Activated CD4-positive, alpha-beta memory T cell treated with anti-CD3 and anti-CD28 coated beads, Interleukin-2, amount 10 ng/mL, durations not matched to agents 7 days and 5 days (primary cell): ENCODE measurements at regions not wholly inside any gene's neighbourhood (a gene's known extent, or its start where the extent isn't known, plus 50 kb on each side); places are given as distances from the start of the nearest gene placed in this dataset.

Source experiments
- CTCF ChIA-PET: fragments of 350-600 bp; sonication (Branson Sonifier 250); formaldehyde crosslinking; loops from one replicate; lab custom pipeline; 2021; ENCODE audit warnings: antibody characterized with exemption, inconsistent platforms; lab: Charles Lee
- POLR2A ChIA-PET: fragments of 350-600 bp; sonication (Branson Sonifier 250); formaldehyde crosslinking; loops from one replicate; lab custom pipeline; 2021; ENCODE audit warnings: antibody characterized with exemption; lab: Charles Lee
- DNase-seq: peaks from one replicate; pipeline ENCODE4 v3.0.0-alpha.2; 2020
- H3K27ac Mint-ChIP-seq: one replicate; pipeline ENCODE4 v1.8.0; 2021; ENCODE audit warnings: mild to moderate bottlenecking, mixed read lengths
- H3K27me3 Mint-ChIP-seq: one replicate; pipeline ENCODE4 v1.8.0; 2021; ENCODE audit warnings: mixed read lengths
- H3K36me3 Mint-ChIP-seq: one replicate; pipeline ENCODE4 v1.8.0; 2021; ENCODE audit warnings: low read depth, mixed read lengths
- H3K4me1 Mint-ChIP-seq: one replicate; pipeline ENCODE4 v1.8.0; 2021; ENCODE audit warnings: mixed read lengths
- H3K4me3 Mint-ChIP-seq: one replicate; pipeline ENCODE4 v1.8.0; 2021; ENCODE audit warnings: mild to moderate bottlenecking, mixed read lengths
- H3K9me3 Mint-ChIP-seq: one replicate; pipeline ENCODE4 v1.8.0; 2021; ENCODE audit warnings: mixed read lengths

DNA sequence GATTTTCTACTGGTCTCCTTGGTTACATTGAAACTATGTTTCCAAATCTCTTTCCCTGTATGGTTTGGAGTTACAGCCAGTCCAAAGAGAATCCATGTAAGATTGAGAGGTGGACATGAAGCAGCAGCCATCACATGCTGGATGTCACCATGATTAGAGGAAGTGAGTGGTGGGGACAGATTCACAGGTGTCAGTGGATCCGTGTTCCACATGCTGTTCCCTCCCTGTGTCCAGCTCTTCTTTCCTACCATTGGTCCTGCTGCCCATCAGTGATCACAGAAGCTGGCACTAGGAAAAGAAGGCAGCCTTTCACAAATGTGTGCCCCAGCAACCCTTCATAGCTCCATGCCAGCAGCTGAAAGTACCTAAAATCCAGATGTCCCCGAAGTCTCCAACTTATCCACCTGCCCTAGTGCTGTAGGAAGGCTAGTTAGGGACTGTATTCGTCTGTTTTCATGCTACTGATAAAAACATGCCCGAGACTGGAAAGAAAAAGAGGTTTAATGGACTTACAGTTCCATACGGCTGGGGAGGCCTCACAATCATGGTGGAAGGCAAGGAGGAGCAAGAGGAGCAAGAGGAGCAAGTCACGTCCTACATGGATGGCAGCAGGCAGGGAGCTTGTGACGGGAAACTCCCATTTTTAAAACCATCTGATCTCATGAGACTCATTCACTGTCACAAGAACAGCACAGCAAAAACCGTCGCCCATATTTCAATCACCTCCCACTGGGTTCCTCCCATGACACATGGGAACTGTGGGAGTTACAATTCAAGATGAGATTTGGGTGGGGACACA, 207.5 kb downstream of the INSIG2 start:
- H3K27ac Mint-ChIP-seq = no peak overlapping the region
- peaks cover 39% of the 10 kb centered on the region for H3K27me3 Mint-ChIP-seq

DNA sequence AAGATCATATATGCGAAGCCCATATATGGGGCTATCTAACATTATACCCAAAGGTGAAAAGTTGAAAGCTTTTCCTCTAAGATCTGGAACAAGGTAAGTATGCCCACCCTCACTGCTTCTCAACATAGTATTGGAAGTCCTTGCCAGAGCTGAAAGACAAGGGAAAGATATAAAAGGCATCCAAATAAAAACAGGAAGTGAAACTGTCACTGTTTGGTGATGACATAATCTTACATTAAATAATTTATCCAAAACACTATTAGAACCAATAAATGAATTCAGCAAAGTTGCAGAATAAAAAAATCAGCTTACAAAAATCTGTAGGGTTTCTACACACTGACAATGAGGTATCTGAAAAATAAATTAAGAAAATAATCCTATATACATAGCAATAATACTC, 205.8 kb downstream of the INSIG2 start:
- ChIA-PET POLR2A (no interaction called here), CTCF (no interaction called here)
- H3K36me3 Mint-ChIP-seq = no peaks in the 10 kb centered on the region
- H3K4me1 Mint-ChIP-seq = no peaks in the 10 kb centered on the region
- H3K9me3 Mint-ChIP-seq = no peaks in the 10 kb centered on the region
- H3K27ac Mint-ChIP-seq = no peak overlapping the region
- H3K4me3 Mint-ChIP-seq = no peak overlapping the region
- H3K27me3 Mint-ChIP-seq = peaks cover 35% of the 10 kb centered on the region
- DNase-seq = no peak

More for the DNA sequence above, 207.5 kb downstream of the INSIG2 start:
- DNase-seq = no peak
- Mint-ChIP-seq H3K9me3 (no peaks in the 10 kb centered on the region), H3K4me1 (no peaks in the 10 kb centered on the region), H3K4me3 (no peak overlapping the region), H3K36me3 (no peaks in the 10 kb centered on the region)
- ChIA-PET POLR2A (no interaction called here), CTCF (no interaction called here)

DNA sequence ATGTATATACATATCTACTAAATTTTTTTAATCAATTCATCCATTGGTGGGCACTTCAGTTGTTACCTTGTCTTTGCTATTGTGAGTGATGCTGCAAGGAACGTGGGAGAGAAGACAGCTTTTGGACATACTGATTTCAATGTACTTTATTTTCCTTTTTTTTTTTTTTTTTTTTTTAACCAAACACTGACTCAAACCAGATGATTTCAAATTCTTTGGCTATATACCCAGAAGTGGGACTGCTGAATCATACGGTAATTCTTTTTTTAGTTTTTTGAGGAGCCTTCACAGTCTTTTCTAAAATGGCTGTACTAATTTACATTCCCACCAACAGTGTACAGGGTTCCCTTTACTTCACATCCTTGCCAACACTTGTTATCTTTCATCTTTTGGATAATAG, 204.7 kb downstream of the INSIG2 start:
- Mint-ChIP-seq H3K9me3 (no peaks in the 10 kb centered on the region), H3K4me1 (no peaks in the 10 kb centered on the region), H3K27me3 (peaks cover 32% of the 10 kb centered on the region), H3K27ac (no peak overlapping the region), H3K4me3 (no peak overlapping the region), H3K36me3 (no peaks in the 10 kb centered on the region)
- no peak for DNase-seq
- POLR2A ChIA-PET = no interaction called here
- CTCF ChIA-PET = no interaction called here

DNA sequence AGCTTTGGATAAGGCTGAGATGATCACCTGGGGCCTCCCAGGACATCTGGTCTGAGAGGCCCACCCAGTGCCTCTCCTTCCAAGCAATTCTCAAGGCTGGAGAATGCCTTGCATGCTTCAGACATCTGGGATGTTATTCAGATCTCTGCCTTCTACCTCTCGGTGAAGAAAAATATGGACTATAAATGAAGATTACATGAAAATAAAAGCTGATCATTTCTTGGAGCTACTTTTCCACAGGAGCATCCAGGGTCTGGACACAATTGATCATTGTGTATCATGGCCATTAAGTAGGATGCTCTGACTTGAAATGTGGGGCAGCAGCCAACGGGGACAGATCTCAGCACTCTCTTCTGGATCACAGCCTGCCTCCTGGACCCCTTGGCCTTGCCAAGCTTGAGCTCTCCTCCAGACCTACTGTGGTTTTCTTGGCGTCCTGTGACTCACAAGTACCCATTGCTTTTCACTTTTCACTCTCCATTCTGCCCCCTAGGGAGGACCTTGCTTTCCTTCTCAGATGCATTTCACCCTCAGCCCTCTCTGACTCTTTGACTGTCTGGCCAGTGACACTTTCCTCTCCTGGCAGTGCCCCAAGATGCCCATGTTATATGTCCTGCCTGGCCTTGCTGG, 203.1 kb downstream of the INSIG2 start:
- Mint-ChIP-seq H3K4me1 (no peaks in the 10 kb centered on the region), H3K27ac (no peak overlapping the region), H3K4me3 (no peak overlapping the region), H3K27me3 (peaks cover 25% of the 10 kb centered on the region), H3K9me3 (no peaks in the 10 kb centered on the region), H3K36me3 (no peaks in the 10 kb centered on the region)
- ChIA-PET POLR2A (no interaction called here), CTCF (no interaction called here)
- no peak for DNase-seq

DNA sequence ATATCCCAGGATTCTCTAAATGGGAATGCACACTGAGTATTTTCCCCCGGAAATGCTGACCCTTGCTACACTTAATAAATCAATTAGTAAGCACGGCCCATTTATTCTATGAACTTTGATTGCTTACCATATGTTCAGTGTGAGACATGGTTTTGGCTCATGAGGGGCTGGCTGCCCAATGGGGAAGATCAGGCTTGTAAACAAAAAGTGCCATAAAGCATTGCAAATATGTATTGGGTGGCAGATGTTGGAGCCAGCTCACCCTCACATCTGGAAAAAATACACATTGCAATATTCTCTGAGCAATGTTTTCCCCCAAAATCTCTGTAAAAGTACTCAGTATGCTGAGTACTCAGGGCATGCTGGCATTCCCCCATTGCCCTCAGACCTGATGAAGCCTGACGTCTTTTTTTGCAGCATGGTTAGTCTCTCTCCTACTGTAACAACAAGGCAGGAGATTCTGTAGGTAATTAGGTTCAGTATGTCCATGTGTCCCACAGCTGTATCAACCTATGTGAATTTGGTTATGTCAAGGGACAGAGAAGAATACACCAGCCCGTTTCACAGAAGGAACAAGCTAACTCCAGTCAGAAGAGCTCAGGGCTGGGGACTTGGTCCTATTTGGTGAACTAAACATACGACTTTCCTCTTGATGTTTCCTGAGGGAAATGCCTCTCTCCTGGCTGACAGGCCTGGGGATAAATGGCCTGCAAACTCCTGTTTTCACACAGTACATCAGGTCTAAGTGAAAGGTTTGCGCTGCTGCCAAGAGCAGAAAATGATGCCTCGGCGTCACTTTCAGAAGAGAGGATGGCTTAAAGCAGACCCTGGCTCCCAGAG, 202.4 kb downstream of the INSIG2 start:
- ChIA-PET POLR2A (no interaction called here), CTCF (no interaction called here)
- Mint-ChIP-seq H3K4me1 (no peaks in the 10 kb centered on the region), H3K4me3 (no peak overlapping the region), H3K27me3 (peaks cover 17% of the 10 kb centered on the region), H3K9me3 (no peaks in the 10 kb centered on the region), H3K27ac (no peak overlapping the region), H3K36me3 (no peaks in the 10 kb centered on the region)
- no peak for DNase-seq

DNA sequence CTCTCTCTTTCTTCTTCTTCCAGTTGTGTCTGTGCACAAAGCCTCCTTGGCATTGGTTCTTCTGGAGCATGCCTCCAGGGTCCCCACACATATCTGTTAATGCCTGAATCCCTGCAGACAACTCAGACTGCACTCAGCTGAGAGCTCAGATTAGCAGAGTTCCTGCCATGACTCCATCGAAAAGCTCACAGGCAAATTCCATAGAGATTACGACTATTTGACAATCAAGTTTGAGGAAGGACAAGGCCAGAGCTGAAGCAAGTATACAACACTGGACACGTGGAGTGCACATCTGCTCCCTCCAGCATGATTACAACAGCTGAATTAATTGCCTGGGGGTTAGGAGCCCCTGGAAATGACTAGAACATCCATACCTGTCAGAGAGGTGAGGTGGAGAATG, 190.7 kb downstream of the INSIG2 start:
- POLR2A ChIA-PET = no interaction called here
- Mint-ChIP-seq H3K4me1 (peaks cover 4% of the 10 kb centered on the region), H3K4me3 (no peak overlapping the region), H3K9me3 (no peaks in the 10 kb centered on the region), H3K27me3 (peaks cover 31% of the 10 kb centered on the region), H3K36me3 (no peaks in the 10 kb centered on the region), H3K27ac (no peak overlapping the region)
- CTCF ChIA-PET = no interaction called here
- DNase-seq = no peak

DNA sequence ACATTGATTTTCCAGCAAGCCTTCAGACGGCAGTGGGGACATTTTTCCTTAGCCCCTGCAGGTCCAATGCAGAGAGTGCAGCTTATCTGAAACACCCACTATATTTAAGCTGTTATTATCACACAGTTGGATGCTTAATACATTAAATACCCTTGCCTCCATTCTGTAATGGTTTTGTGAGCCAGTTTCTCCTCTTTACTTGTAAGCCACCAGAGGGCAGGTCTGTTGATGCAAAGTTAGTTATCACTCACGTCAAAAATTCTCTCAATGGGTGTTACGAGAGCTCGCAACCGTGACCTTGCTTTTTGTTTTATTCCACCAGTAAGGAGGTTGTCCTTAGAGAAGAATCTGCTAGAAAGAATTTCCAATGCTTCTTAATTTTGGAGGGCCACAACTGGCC, 189.8 kb downstream of the INSIG2 start:
- H3K4me1 Mint-ChIP-seq = peaks cover 4% of the 10 kb centered on the region
- peaks cover 31% of the 10 kb centered on the region for H3K27me3 Mint-ChIP-seq
- no peaks in the 10 kb centered on the region for H3K36me3 Mint-ChIP-seq
- H3K27ac Mint-ChIP-seq = no peak overlapping the region
- no peak for DNase-seq
- POLR2A ChIA-PET = no interaction called here
- CTCF ChIA-PET = no interaction called here
- no peaks in the 10 kb centered on the region for H3K9me3 Mint-ChIP-seq
- H3K4me3 Mint-ChIP-seq = no peak overlapping the region

DNA sequence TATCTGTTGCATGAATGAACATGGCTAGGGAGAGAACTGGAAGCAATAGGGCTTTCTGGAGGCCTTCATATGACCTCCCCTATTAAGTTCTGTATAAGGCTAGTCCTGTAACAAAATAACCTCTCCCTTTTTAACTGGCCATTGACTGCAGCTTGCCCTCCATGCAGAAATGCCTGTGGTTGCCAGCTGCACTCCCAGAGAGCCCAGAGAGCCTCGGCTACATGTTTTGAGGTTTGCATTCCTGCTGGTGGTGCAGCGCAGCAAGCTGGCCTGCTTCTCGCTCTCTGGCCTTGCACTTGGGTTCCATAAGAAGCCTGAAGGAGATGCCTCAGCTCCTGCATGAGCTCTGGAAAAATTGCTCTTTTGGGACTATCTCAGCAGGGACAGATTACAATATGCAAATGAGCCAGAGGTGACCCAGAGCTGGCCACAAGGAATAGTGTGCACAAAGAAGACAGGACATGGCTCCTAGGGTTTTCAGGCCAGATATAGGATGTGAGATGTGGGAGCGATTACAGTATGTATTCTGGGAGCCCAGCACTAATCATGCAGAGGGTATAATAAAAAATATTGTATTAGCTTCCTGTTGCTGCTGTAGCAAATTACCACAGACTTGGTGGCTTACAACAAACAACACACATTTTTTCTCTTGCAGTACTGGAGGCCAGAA, 186.7 kb downstream of the INSIG2 start:
- peaks cover 4% of the 10 kb centered on the region for H3K4me1 Mint-ChIP-seq
- H3K36me3 Mint-ChIP-seq = no peaks in the 10 kb centered on the region
- H3K4me3 Mint-ChIP-seq = no peak overlapping the region
- DNase-seq = no peak
- peaks cover 13% of the 10 kb centered on the region for H3K27me3 Mint-ChIP-seq
- CTCF ChIA-PET = interaction anchor here (0.7 kb wide), 1 partner anchor 242 kb away, joined by 3 read pairs; no protein-coding TSS in a partner anchor
- POLR2A ChIA-PET = no interaction called here
- H3K9me3 Mint-ChIP-seq = no peaks in the 10 kb centered on the region
- no peak overlapping the region for H3K27ac Mint-ChIP-seq

DNA sequence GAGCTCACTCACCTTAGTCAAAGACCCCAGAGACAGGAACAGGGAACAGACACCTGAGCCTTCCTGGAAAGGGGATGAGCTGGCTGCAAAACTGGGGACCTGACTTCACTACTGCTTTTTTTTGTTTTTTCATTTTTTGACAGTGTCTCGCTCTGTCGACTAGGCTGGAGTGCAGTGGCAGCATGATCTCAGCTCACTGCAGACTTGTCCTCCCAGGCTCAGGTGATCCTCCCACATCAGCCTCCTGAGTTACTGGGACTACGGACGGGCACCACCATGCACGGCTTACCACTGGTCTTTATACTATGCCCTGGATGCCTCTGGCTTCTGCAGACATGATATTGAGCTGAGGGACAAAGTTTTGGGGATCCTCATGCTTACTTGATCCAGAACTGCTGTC, 184.1 kb downstream of the INSIG2 start:
- Mint-ChIP-seq H3K27ac (no peak overlapping the region), H3K9me3 (no peaks in the 10 kb centered on the region), H3K4me3 (no peak overlapping the region), H3K36me3 (no peaks in the 10 kb centered on the region), H3K4me1 (peaks cover 4% of the 10 kb centered on the region), H3K27me3 (peaks cover 9% of the 10 kb centered on the region)
- no peak for DNase-seq
- POLR2A ChIA-PET = no interaction called here
- CTCF ChIA-PET = no interaction called here

DNA sequence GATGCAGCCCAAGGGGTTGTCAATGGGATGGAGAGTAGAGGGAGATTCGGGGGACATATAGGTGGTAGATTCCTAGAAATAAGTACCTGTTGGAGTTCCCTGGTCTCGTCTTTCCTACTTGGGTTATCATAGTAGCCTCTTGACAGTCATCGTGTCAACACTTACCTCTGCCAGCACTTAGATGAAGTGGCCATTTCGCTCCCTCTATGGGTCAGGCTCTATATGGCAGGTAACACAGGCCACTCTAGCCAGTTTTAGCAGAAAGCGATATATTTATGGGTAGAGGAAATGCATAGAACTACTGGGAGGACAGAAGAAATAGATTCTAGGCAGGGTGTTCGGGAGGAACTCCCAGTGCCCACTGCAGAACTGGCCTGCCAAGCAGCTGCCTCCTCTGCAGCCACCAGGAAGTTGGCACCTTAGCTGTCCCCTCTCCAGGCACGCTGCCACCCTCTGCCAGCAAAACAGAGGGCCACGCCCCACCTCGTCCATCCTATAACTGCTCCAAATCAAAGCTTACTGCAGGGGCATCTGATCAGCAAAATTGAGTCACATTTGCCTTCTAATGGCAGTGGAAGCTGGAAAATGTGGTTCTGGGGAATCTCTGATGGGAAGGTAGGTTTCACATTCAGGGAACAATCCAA, 181.3 kb downstream of the INSIG2 start:
- ChIA-PET POLR2A (no interaction called here), CTCF (no interaction called here)
- Mint-ChIP-seq H3K4me3 (no peak overlapping the region), H3K4me1 (no peaks in the 10 kb centered on the region), H3K27ac (no peak overlapping the region), H3K27me3 (peaks cover 9% of the 10 kb centered on the region), H3K36me3 (no peaks in the 10 kb centered on the region), H3K9me3 (no peaks in the 10 kb centered on the region)
- no peak for DNase-seq

DNA sequence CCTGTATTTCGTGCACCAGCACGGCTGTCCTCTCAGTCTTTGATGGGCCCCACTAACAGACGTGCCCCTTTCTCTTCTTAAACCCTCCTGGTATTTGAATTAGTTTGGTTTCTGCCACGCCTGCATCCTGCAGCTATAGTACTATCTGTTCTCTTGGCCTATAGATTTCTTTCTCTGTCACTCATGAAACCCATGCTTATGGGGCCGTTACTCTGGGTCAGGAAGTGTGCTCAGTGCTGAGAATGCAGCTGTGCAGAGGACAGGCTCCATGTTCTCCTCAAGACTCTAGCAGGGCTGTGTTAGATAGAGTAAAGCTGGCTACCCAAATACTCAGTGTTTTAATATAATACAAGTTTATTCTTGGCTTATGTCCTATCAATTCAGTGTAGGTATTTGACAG, 180.0 kb downstream of the INSIG2 start:
- CTCF ChIA-PET = no interaction called here
- no peak for DNase-seq
- Mint-ChIP-seq H3K4me3 (no peak overlapping the region), H3K27me3 (peaks cover 5% of the 10 kb centered on the region), H3K36me3 (no peaks in the 10 kb centered on the region), H3K27ac (no peak overlapping the region), H3K9me3 (no peaks in the 10 kb centered on the region), H3K4me1 (no peaks in the 10 kb centered on the region)
- POLR2A ChIA-PET = no interaction called here

DNA sequence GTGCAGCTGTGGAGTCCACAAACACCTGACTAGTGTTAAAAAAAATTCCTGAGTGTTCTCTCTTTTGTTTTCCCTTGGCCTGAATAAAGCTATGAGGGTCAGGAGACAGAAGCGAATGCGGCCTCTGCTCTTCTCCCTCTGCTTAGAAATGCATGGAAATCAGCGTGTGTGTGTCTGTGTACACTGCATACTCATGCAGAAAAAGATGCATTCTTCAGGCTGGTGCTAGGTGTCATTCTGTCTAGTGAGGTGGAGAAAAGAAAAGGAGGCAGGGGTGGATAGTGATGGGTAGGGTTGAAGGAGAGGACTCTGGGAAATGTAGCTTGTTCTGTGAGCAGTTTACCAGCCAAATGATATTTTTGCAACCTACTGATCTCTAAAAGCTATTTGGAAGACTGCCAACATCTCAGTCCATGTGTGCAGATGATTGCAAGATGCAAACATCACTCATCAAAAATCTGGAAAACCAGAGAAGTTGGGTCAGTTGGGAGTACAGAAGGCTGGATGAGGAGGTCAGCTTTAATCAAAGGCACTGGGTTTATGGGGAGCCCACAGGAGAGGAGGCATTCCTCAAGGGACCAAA, 177.7 kb downstream of the INSIG2 start:
- H3K4me3 Mint-ChIP-seq = no peak overlapping the region
- no peaks in the 10 kb centered on the region for H3K36me3 Mint-ChIP-seq
- H3K9me3 Mint-ChIP-seq = no peaks in the 10 kb centered on the region
- ChIA-PET POLR2A (no interaction called here), CTCF (no interaction called here)
- H3K27ac Mint-ChIP-seq = no peak overlapping the region
- no peak for DNase-seq
- H3K4me1 Mint-ChIP-seq = no peaks in the 10 kb centered on the region
- H3K27me3 Mint-ChIP-seq = peaks cover 3% of the 10 kb centered on the region
